Stomach (tissue), 4 donors: ENCODE measurements at regions not wholly inside any gene's neighbourhood (a gene's known extent, or its start where the extent isn't known, plus 50 kb on each side); places are given as distances from the start of the nearest gene placed in this dataset.

ENCODE experiments used
- EP300 ChIP-seq: sonication (generic); formaldehyde crosslinking; IDR thresholded peaks from one replicate; pipeline ENCODE4 v1.6.1; 2017; ENCODE audit warnings: antibody characterized with exemption
- POLR2A ChIP-seq, 4 donors: fragments of 450-650 bp; IDR thresholded peaks; one replicate each; pipeline ENCODE4 v1.6.1; 2016; ENCODE audit warnings: antibody characterized with exemption in 4 of 4, control low read depth in 2 of 4, mild to moderate bottlenecking in 1 of 4, moderate library complexity in 1 of 4
- POLR2AphosphoS5 ChIP-seq, 3 donors: sonication (generic); formaldehyde crosslinking; IDR thresholded peaks; one replicate each; pipeline ENCODE4 v1.6.1; 2016; ENCODE audit warnings: antibody characterized with exemption in 3 of 3

DNA sequence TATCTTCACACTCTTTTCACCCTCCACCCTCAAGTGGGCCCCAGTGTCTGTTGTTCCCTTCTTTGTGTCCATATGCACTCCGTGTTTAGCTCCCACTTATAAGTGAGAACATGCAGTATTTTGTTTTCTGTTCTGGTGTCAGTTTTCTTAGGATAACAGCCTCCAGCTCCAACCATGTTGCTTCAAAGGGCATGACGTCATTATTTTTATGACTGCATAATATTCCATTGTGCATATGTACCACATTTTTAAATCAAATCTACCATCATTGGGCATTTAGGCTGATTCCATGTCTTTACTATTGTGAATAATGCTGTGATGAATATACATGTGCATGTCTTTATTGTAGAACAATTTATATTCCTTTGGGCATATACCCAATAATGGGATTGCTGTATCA lies 140.3 kb downstream of the LYPLAL1 start:
- no peak for TF ChIP-seq EP300
- TF ChIP-seq POLR2A (IDR thresholded peaks at IDR 0.05) = no peak
- no peak for TF ChIP-seq POLR2AphosphoS5 (IDR thresholded peaks at IDR 0.05)
